ENCODE measurements at regions not wholly inside any gene's neighbourhood (a gene's known extent, or its start where the extent isn't known, plus 50 kb on each side); places are given as distances from the start of the nearest gene placed in this dataset.
"Not testable (repeated sequence)": the region's sequence is repeated elsewhere in the genome, so short reads cannot be mapped to it uniquely, and the experiment has no call there.

DNA sequence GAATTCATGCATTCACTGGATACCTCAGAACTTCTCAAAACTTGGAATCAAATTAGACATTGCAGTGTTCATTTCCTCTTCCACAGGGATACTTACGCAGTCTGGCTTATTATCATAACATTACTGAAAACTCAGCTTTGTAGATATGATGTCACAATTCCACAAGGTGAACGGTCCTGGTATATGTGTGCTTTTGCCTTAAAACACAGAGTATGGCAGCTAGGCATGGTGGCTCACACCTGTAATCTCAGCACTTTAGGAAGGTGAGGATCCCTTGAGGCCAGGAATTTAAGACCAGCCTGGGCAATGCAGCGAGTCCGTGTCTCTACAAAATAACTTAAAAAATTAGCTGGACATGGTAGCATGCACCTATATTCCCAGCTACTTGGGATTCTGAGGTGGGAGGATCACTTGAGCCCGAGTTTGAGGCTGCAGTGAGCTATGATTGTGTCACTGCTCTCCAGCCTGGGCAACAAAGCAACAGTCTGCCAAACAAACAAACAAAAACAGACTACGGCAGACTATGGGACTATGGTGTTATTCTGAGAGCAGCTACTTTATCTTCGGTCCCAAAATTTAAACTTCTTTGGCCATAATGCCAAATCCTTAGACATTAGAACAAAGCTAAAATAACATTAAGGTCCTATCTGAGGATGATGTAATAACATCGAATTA is 1191.9 kb upstream of the SLC39A10 start:
- CTCF ChIA-PET, result no interaction called here
- Histone ChIP-seq H3F3A (replicated peaks; ENCODE audit: insufficient read depth) (no peaks in the 10 kb centered on the region), H3K9me2 (no peaks in the 10 kb centered on the region), H3K4me1 (ENCODE audit: control insufficient read depth in 1 of 2, insufficient read depth in 2 of 2, low read depth in 1 of 2, low read length in 1 of 2) (no peaks in the 10 kb centered on the region), H3K4me3 (ENCODE audit: low read depth in 2 of 2, low read length in 1 of 2) (no peak overlapping the region), H3K27me3 (ENCODE audit: insufficient read depth) (no peaks in the 10 kb centered on the region), H3K4me2 (no peak overlapping the region; the same call in 1 of the 2 replicates), H2AFZ (ENCODE audit: low read depth) (no peak overlapping the region), H3K9me3 (no peaks in the 10 kb centered on the region), H4K20me1 (ENCODE audit: insufficient read depth) (no peaks in the 10 kb centered on the region), H3K79me2 (ENCODE audit: insufficient read depth) (no peaks in the 10 kb centered on the region; the same call in 1 of the 2 replicates), H3K36me3 (replicated peaks in 1 of 2; ENCODE audit: control insufficient read depth in 1 of 2, insufficient read depth in 2 of 2, low read length in 1 of 2) (no peaks in the 10 kb centered on the region), H3K9ac (no peak overlapping the region), H3K27ac (ENCODE audit: low read depth in 2 of 2, low read length in 1 of 2) (no peak overlapping the region)
- no peak for TF ChIP-seq TAF1 (IDR thresholded peaks at IDR 0.05; ENCODE audit: borderline replicate concordance, low read depth, low read length)
- TF ChIP-seq SIN3A (IDR thresholded peaks at IDR 0.05; ENCODE audit: borderline replicate concordance, low read depth, low read length), result no peak
- TF ChIP-seq YY1 (IDR thresholded peaks at IDR 0.05; ENCODE audit: low read depth), result no peak
- TF ChIP-seq, protein P1, sequence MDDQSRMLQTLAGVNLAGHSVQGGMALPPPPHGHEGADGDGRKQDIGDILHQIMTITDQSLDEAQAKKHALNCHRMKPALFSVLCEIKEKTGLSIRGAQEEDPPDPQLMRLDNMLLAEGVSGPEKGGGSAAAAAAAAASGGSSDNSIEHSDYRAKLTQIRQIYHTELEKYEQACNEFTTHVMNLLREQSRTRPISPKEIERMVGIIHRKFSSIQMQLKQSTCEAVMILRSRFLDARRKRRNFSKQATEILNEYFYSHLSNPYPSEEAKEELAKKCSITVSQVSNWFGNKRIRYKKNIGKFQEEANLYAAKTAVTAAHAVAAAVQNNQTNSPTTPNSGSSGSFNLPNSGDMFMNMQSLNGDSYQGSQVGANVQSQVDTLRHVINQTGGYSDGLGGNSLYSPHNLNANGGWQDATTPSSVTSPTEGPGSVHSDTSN (IDR thresholded peaks at IDR 0.05), result no peak
- TF ChIP-seq, protein P2, sequence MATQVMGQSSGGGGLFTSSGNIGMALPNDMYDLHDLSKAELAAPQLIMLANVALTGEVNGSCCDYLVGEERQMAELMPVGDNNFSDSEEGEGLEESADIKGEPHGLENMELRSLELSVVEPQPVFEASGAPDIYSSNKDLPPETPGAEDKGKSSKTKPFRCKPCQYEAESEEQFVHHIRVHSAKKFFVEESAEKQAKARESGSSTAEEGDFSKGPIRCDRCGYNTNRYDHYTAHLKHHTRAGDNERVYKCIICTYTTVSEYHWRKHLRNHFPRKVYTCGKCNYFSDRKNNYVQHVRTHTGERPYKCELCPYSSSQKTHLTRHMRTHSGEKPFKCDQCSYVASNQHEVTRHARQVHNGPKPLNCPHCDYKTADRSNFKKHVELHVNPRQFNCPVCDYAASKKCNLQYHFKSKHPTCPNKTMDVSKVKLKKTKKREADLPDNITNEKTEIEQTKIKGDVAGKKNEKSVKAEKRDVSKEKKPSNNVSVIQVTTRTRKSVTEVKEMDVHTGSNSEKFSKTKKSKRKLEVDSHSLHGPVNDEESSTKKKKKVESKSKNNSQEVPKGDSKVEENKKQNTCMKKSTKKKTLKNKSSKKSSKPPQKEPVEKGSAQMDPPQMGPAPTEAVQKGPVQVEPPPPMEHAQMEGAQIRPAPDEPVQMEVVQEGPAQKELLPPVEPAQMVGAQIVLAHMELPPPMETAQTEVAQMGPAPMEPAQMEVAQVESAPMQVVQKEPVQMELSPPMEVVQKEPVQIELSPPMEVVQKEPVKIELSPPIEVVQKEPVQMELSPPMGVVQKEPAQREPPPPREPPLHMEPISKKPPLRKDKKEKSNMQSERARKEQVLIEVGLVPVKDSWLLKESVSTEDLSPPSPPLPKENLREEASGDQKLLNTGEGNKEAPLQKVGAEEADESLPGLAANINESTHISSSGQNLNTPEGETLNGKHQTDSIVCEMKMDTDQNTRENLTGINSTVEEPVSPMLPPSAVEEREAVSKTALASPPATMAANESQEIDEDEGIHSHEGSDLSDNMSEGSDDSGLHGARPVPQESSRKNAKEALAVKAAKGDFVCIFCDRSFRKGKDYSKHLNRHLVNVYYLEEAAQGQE (IDR thresholded peaks at IDR 0.05; ENCODE audit: low read depth, low read length), result no peak
- no peak for TF ChIP-seq RAD21 (IDR thresholded peaks at IDR 0.05; ENCODE audit: low read length)
- no peak for TF ChIP-seq NFIC (IDR thresholded peaks at IDR 0.05; ENCODE audit: borderline replicate concordance)
- TF ChIP-seq, protein P3, sequence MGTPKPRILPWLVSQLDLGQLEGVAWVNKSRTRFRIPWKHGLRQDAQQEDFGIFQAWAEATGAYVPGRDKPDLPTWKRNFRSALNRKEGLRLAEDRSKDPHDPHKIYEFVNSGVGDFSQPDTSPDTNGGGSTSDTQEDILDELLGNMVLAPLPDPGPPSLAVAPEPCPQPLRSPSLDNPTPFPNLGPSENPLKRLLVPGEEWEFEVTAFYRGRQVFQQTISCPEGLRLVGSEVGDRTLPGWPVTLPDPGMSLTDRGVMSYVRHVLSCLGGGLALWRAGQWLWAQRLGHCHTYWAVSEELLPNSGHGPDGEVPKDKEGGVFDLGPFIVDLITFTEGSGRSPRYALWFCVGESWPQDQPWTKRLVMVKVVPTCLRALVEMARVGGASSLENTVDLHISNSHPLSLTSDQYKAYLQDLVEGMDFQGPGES (IDR thresholded peaks at IDR 0.05; ENCODE audit: low read depth, low read length), result no peak
- no peak for TF ChIP-seq EP300 (IDR thresholded peaks at IDR 0.05; ENCODE audit: borderline replicate concordance in 1 of 2, low read depth in 1 of 2, low read length in 1 of 2)
- DNase-seq, result no peak
- WGBS (ENCODE audit: low lambda C conversion rate), result 29% methylated on average over 8 of the region's 8 CpGs
- POLR2A ChIA-PET, result no interaction called here

GRCh38 chr2:194462883-194463282 is 1194.1 kb upstream of the SLC39A10 start:
- CTCF ChIA-PET; H3K79me2 ChIP-seq (ENCODE audit: insufficient read depth); H3K27ac ChIP-seq (ENCODE audit: low read depth in 2 of 2, low read length in 1 of 2); H3K4me3 ChIP-seq (ENCODE audit: low read depth in 2 of 2, low read length in 1 of 2); DNase-seq; H3K9ac ChIP-seq; H3K4me2 ChIP-seq; H3K27me3 ChIP-seq (ENCODE audit: insufficient read depth); H4K20me1 ChIP-seq (ENCODE audit: insufficient read depth); H3K9me2 ChIP-seq; H3K4me1 ChIP-seq (ENCODE audit: control insufficient read depth in 1 of 2, insufficient read depth in 2 of 2, low read depth in 1 of 2, low read length in 1 of 2); POLR2A ChIA-PET; H2AFZ ChIP-seq (ENCODE audit: low read depth); H3K9me3 ChIP-seq; H3K36me3 ChIP-seq (replicated peaks in 1 of 2; ENCODE audit: control insufficient read depth in 1 of 2, insufficient read depth in 2 of 2, low read length in 1 of 2); H3F3A ChIP-seq (replicated peaks; ENCODE audit: insufficient read depth): not testable (repeated sequence)
- WGBS (ENCODE audit: low lambda C conversion rate), result 47% methylated on average over 2 of the region's 2 CpGs
